GM23338 (cell line): ENCODE measurements at regions not wholly inside any gene's neighbourhood (a gene's known extent, or its start where the extent isn't known, plus 50 kb on each side); places are given as distances from the start of the nearest gene placed in this dataset.

Experiments
- ATAC-seq: fragments of 200-7000 bp; cut with Tn5 transposase; 3 replicates; pipeline ENCODE4 v1.9.1; 2020
- DNase-seq: peaks from one replicate; pipeline ENCODE4 v3.0.0-alpha.2; 2015; ENCODE audit warnings: low spot score
- H2AFZ ChIP-seq: fragments of 200-600 bp; sonication (generic); 2 replicates; pipeline ENCODE4 v1.8.0; 2016; ENCODE audit warnings: antibody characterized with exemption, mild to moderate bottlenecking, moderate library complexity
- H3F3A ChIP-seq: fragments of 200-600 bp; sonication (generic); replicated peaks from 2 replicates; pipeline ENCODE4 v1.8.0; 2017; ENCODE audit warnings: antibody characterized with exemption, mixed run types, low read depth
- H3K27ac ChIP-seq: fragments of 200-600 bp; sonication (generic); 2 replicates; pipeline ENCODE4 v1.6.1; 2016; ENCODE audit warnings: low read depth
- H3K27me3 ChIP-seq: fragments of 200-600 bp; sonication (generic); 2 replicates; pipeline ENCODE4 v1.8.0; 2016; ENCODE audit warnings: mild to moderate bottlenecking, mixed run types, moderate library complexity; ENCODE audit not compliant: insufficient read depth
- H3K36me3 ChIP-seq: fragments of 200-600 bp; sonication (generic); 2 replicates; pipeline ENCODE4 v1.8.0; 2016; ENCODE audit warnings: mild to moderate bottlenecking; ENCODE audit not compliant: insufficient read depth
- H3K4me1 ChIP-seq: fragments of 200-600 bp; sonication (generic); 2 replicates; pipeline ENCODE4 v1.8.0; 2016; ENCODE audit warnings: mild to moderate bottlenecking, moderate library complexity; ENCODE audit not compliant: insufficient read depth
- H3K4me2 ChIP-seq: fragments of 200-600 bp; sonication (generic); 2 replicates; pipeline ENCODE4 v1.7.1; 2017; ENCODE audit warnings: mixed run types
- H3K4me3 ChIP-seq: fragments of 200-600 bp; sonication (generic); 2 replicates; pipeline ENCODE4 v1.6.1; 2016; ENCODE audit warnings: mixed run types
- H3K79me2 ChIP-seq: fragments of 200-600 bp; sonication (generic); replicated peaks from 2 replicates; pipeline ENCODE4 v1.8.0; 2017; ENCODE audit warnings: mild to moderate bottlenecking; ENCODE audit not compliant: insufficient read depth
- H3K9me2 ChIP-seq: fragments of 200-600 bp; sonication (generic); 2 replicates; pipeline ENCODE4 v1.8.0; 2017; ENCODE audit not compliant: insufficient read depth
- H4K20me1 ChIP-seq: fragments of 200-600 bp; sonication (generic); replicated peaks from 2 replicates; pipeline ENCODE4 v1.8.0; 2017; ENCODE audit warnings: mild to moderate bottlenecking; ENCODE audit not compliant: insufficient read depth
- H3K27ac Mint-ChIP-seq: 2 replicates; pipeline ENCODE4 v1.8.0; 2020; ENCODE audit warnings: inconsistent platforms, mild to moderate bottlenecking, moderate library complexity, mixed read lengths
- H3K27me3 Mint-ChIP-seq: 3 replicates; pipeline ENCODE4 v1.8.0; 2022; ENCODE audit warnings: low read depth, mild to moderate bottlenecking, moderate library complexity, mixed read lengths, inconsistent platforms; ENCODE audit not compliant: insufficient read depth, poor library complexity
- H3K36me3 Mint-ChIP-seq: 3 replicates; pipeline ENCODE4 v1.8.0; 2021; ENCODE audit warnings: low read depth, mild to moderate bottlenecking, inconsistent platforms, moderate library complexity, mixed read lengths
- H3K4me1 Mint-ChIP-seq: 3 replicates; pipeline ENCODE4 v1.8.0; 2020; ENCODE audit warnings: mild to moderate bottlenecking, inconsistent platforms, mixed read lengths
- H3K4me3 Mint-ChIP-seq: 3 replicates; pipeline ENCODE4 v1.8.0; 2021; ENCODE audit warnings: moderate library complexity, mild to moderate bottlenecking, inconsistent platforms, mixed read lengths
- H3K9me3 Mint-ChIP-seq: 3 replicates; pipeline ENCODE4 v1.8.0; 2020; ENCODE audit warnings: moderate library complexity, mild to moderate bottlenecking, inconsistent platforms, mixed read lengths
- CTCF ChIP-seq, 2 experiments: fragments of 200-600 bp in 1 of 2; sonication (generic) in 1 of 2; conservative IDR thresholded peaks; 2 replicates each; pipeline versions ENCODE4 v1.5.1 to v1.6.1; 2016 to 2017; ENCODE audit warnings: antibody characterized with exemption in 2 of 2, low read depth in 2 of 2, mild to moderate bottlenecking in 2 of 2, moderate library complexity in 1 of 2
- ETS1 ChIP-seq: IDR thresholded peaks from 2 replicates; pipeline ENCODE4 v1.6.1; 2016; ENCODE audit warnings: antibody characterized with exemption
- EZH2 ChIP-seq: fragments of 200-600 bp; sonication (generic); IDR thresholded peaks from one replicate; pipeline ENCODE4 v1.8.0; 2017; ENCODE audit warnings: antibody characterized with exemption, mild to moderate bottlenecking, low read depth; ENCODE audit not compliant: unreplicated experiment
- JUNB ChIP-seq: IDR thresholded peaks from one replicate; pipeline ENCODE4 v1.6.1; 2016; ENCODE audit warnings: antibody characterized with exemption; ENCODE audit not compliant: unreplicated experiment
- NANOG ChIP-seq: IDR thresholded peaks from 2 replicates; pipeline ENCODE4 v1.6.1; 2016; ENCODE audit warnings: antibody characterized with exemption, borderline replicate concordance
- POLR2AphosphoS5 ChIP-seq: IDR thresholded peaks from 2 replicates; pipeline ENCODE4 v1.6.1; 2016; ENCODE audit warnings: antibody characterized with exemption, low read depth
- REST ChIP-seq: IDR thresholded peaks from one replicate; pipeline ENCODE4 v1.6.1; 2018; ENCODE audit warnings: antibody characterized with exemption; ENCODE audit not compliant: unreplicated experiment
- ZNF114 ChIP-seq: fragments of 250-450 bp; sonication (Bioruptor Pico); IDR thresholded peaks from 2 replicates; pipeline ENCODE4 v1.5.0; 2020; ENCODE audit warnings: mild to moderate bottlenecking, moderate library complexity
- ZNF331 ChIP-seq: fragments of 250-450 bp; sonication (Bioruptor Pico); IDR thresholded peaks from 2 replicates; pipeline ENCODE4 v1.5.0; 2020; ENCODE audit warnings: low read depth, mild to moderate bottlenecking, moderate library complexity
- ZNF462 ChIP-seq: fragments of 250-450 bp; sonication (Bioruptor Pico); IDR thresholded peaks from 2 replicates; pipeline ENCODE4 v1.5.0; 2020; ENCODE audit warnings: mild to moderate bottlenecking, moderate library complexity

- Histone ChIP-seq H3K79me2 (no peaks in the 10 kb centered on the region), H4K20me1 (no peaks in the 10 kb centered on the region), H3K9me2 (peaks cover 8% of the 10 kb centered on the region; the same call in 1 of the 2 replicates), H3K4me2 (no peak overlapping the region), H3K36me3 (no peaks in the 10 kb centered on the region), H3K27me3 (no peaks in the 10 kb centered on the region), H3K4me3 (no peak overlapping the region), H3F3A (no peaks in the 10 kb centered on the region), H3K27ac (no peak overlapping the region), H3K4me1 (no peaks in the 10 kb centered on the region), H2AFZ (peak overlapping the region; percentile 63; the same call in 1 of the 2 replicates)
- H3K27me3 Mint-ChIP-seq = peaks cover 9% of the 10 kb centered on the region
- H3K4me3 Mint-ChIP-seq = no peak overlapping the region
- no peaks in the 10 kb centered on the region for H3K9me3 Mint-ChIP-seq
- no peaks in the 10 kb centered on the region for H3K36me3 Mint-ChIP-seq
- DNase-seq = no peak
- no peak for ATAC-seq
- H3K27ac Mint-ChIP-seq = no peak overlapping the region
- H3K4me1 Mint-ChIP-seq = no peaks in the 10 kb centered on the region; the same call in 2 of the 3 replicates
- TF ChIP-seq NANOG (no peak), JUNB (no peak)
Measured at GRCh38 chr7:106987777-106988176, 56.7 kb upstream of the PRKAR2B start.

- Histone ChIP-seq H3K27ac (no peak overlapping the region), H3K79me2 (no peaks in the 10 kb centered on the region), H4K20me1 (no peaks in the 10 kb centered on the region), H3K36me3 (no peaks in the 10 kb centered on the region), H2AFZ (no peak overlapping the region), H3K4me3 (no peak overlapping the region), H3K27me3 (no peaks in the 10 kb centered on the region), H3K4me1 (no peaks in the 10 kb centered on the region), H3K9me2 (peaks cover 11% of the 10 kb centered on the region; the same call in 1 of the 2 replicates), H3F3A (no peaks in the 10 kb centered on the region), H3K4me2 (no peak overlapping the region)
- no peaks in the 10 kb centered on the region for H3K9me3 Mint-ChIP-seq
- no peaks in the 10 kb centered on the region for H3K4me1 Mint-ChIP-seq
- H3K4me3 Mint-ChIP-seq = no peak overlapping the region
- no peak overlapping the region for H3K27ac Mint-ChIP-seq
- ATAC-seq = no peak
- H3K27me3 Mint-ChIP-seq = peaks cover 7% of the 10 kb centered on the region
- no peak for DNase-seq
- no peaks in the 10 kb centered on the region for H3K36me3 Mint-ChIP-seq
- no peak for TF ChIP-seq NANOG
- TF ChIP-seq ZNF114 (CRISPR knock-in tag) = no peak
- TF ChIP-seq ZNF331 (CRISPR knock-in tag) = no peak
- no peak for TF ChIP-seq EZH2
- TF ChIP-seq REST = no peak
- no peak for TF ChIP-seq ZNF462 (CRISPR knock-in tag)
- no peak for TF ChIP-seq CTCF (conservative IDR thresholded peaks at IDR 0.05; ENCODE audit: low read depth in 2 of 2)
- no peak for TF ChIP-seq POLR2AphosphoS5
- TF ChIP-seq JUNB = no peak
- TF ChIP-seq ETS1 = no peak
Measured at GRCh38 chr7:106992511-106992910, 52.0 kb upstream of the PRKAR2B start.
